Right lobe of liver (tissue), 4 donors: ENCODE measurements at regions not wholly inside any gene's neighbourhood (a gene's known extent, or its start where the extent isn't known, plus 50 kb on each side); places are given as distances from the start of the nearest gene placed in this dataset.

Source experiments
- CTCF ChIP-seq, 4 donors: fragments of 200-600 bp in 3 of 4; fragments of 450-650 bp in 1 of 4; IDR thresholded peaks; one replicate each; pipeline versions ENCODE4 v1.5.1 to v1.8.0; 2016 to 2022; ENCODE audit warnings: antibody characterized with exemption in 4 of 4, mild to moderate bottlenecking in 2 of 4
- POLR2A ChIP-seq: fragments of 450-650 bp; IDR thresholded peaks from one replicate; pipeline ENCODE4 v1.6.1; 2017; ENCODE audit warnings: antibody characterized with exemption, mild to moderate bottlenecking
- donor health status: DM: no; HTN: no; CAD: no.
- donor health status: DM: no; HTN: no; CAD: no.
- donor health status: DM: no; HTN: yes; CAD: no.

GRCh38 chr6:56695702-56696101 lies 53.0 kb upstream of the DST start:
- TF ChIP-seq CTCF (IDR thresholded peaks at IDR 0.05): no peak
- TF ChIP-seq POLR2A: no peak
